CD14-positive monocyte (primary cell): ENCODE measurements at regions not wholly inside any gene's neighbourhood (a gene's known extent, or its start where the extent isn't known, plus 50 kb on each side); places are given as distances from the start of the nearest gene placed in this dataset.

ENCODE experiments used
- DNase-seq, 3 donors: peaks; one replicate each; pipeline ENCODE4 v3.0.0-alpha.2; 2011 to 2022
- H2AFZ ChIP-seq: 2 replicates; pipeline ENCODE4 v1.6.0; 2012; ENCODE audit warnings: mild to moderate bottlenecking, low read depth, low read length, inconsistent platforms; ENCODE audit not compliant: insufficient read depth, poor library complexity, severe bottlenecking
- H3K27ac ChIP-seq, 2 donors: 1 replicate in 1 of 2; 2 replicates in 1 of 2; pipeline ENCODE4 v1.5.1; 2012 to 2013; ENCODE audit warnings: low read length in 2 of 2, control low read depth in 1 of 2, inconsistent platforms in 1 of 2, low read depth in 1 of 2, mild to moderate bottlenecking in 1 of 2
- H3K27me3 ChIP-seq, 2 donors: one replicate each; pipeline versions ENCODE4 v1.6.0 to v1.6.1; 2011 to 2013; ENCODE audit warnings: low read length in 2 of 2; ENCODE audit not compliant: control insufficient read depth in 2 of 2, insufficient read depth in 2 of 2
- H3K36me3 ChIP-seq, 2 donors: replicated peaks in 1 of 2; 1 replicate in 1 of 2; 2 replicates in 1 of 2; pipeline versions ENCODE4 v1.5.1 to v1.6.1; 2012 to 2013; ENCODE audit warnings: low read length in 2 of 2, control low read depth in 1 of 2, inconsistent platforms in 1 of 2, mild to moderate bottlenecking in 1 of 2; ENCODE audit not compliant: insufficient read depth in 2 of 2, control insufficient read depth in 1 of 2
- H3K4me1 ChIP-seq, 2 donors: 1 replicate in 1 of 2; 2 replicates in 1 of 2; pipeline versions ENCODE4 v1.5.1 to v1.6.1; 2012 to 2013; ENCODE audit warnings: low read length in 2 of 2, control low read depth in 1 of 2, inconsistent platforms in 1 of 2, mild to moderate bottlenecking in 1 of 2, moderate library complexity in 1 of 2; ENCODE audit not compliant: insufficient read depth in 2 of 2, control insufficient read depth in 1 of 2
- H3K4me2 ChIP-seq: replicated peaks from 2 replicates; pipeline ENCODE3; 2012; ENCODE audit warnings: low read length, moderate library complexity, mild to moderate bottlenecking; ENCODE audit not compliant: poor library complexity, severe bottlenecking; ENCODE audit errors: extremely low read depth
- H3K4me3 ChIP-seq, 3 experiments: fragments of 200-600 bp in 1 of 3; sonication (generic) in 1 of 3; replicated peaks in 1 of 3; 1 replicate in 2 of 3; 2 replicates in 1 of 3; pipeline ENCODE4 v1.5.1; 2011 to 2013; ENCODE audit warnings: low read length in 3 of 3, mild to moderate bottlenecking in 3 of 3, control low read depth in 2 of 3, low read depth in 2 of 3, inconsistent platforms in 1 of 3, moderate library complexity in 1 of 3
- H3K79me2 ChIP-seq: 2 replicates; pipeline ENCODE4 v1.6.0; 2012; ENCODE audit warnings: mild to moderate bottlenecking, control low read depth, inconsistent platforms, low read length, moderate library complexity; ENCODE audit not compliant: insufficient read depth
- H3K9ac ChIP-seq: 2 replicates; pipeline ENCODE4 v1.6.0; 2017; ENCODE audit warnings: low read length, mild to moderate bottlenecking; ENCODE audit not compliant: insufficient read depth, poor library complexity, severe bottlenecking
- H3K9me3 ChIP-seq, 2 donors: replicated peaks in 1 of 2; 1 replicate in 1 of 2; 2 replicates in 1 of 2; pipeline versions ENCODE4 v1.5.1 to v1.6.1; 2012 to 2013; ENCODE audit warnings: low read length in 2 of 2, control low read depth in 1 of 2; ENCODE audit not compliant: control insufficient read depth in 1 of 2, insufficient read depth in 1 of 2
- H4K20me1 ChIP-seq: 2 replicates; pipeline ENCODE4 v1.6.0; 2012; ENCODE audit warnings: mild to moderate bottlenecking, low read length, control low read depth, moderate library complexity; ENCODE audit not compliant: insufficient read depth
- H3K27ac Mint-ChIP-seq, 7 donors: one replicate each; pipeline ENCODE4 v1.8.0; 2020; ENCODE audit warnings: mild to moderate bottlenecking in 7 of 7, mixed read lengths in 7 of 7, moderate library complexity in 6 of 7, inconsistent platforms in 2 of 7
- H3K27me3 Mint-ChIP-seq, 3 donors: one replicate each; pipeline ENCODE4 v1.8.0; 2021 to 2022; ENCODE audit warnings: low read depth in 3 of 3, mild to moderate bottlenecking in 3 of 3, mixed read lengths in 3 of 3, moderate library complexity in 3 of 3, inconsistent platforms in 1 of 3
- H3K36me3 Mint-ChIP-seq, 2 donors: one replicate each; pipeline ENCODE4 v1.8.0; 2020; ENCODE audit warnings: mixed read lengths in 2 of 2, inconsistent platforms in 1 of 2, mild to moderate bottlenecking in 1 of 2
- H3K4me1 Mint-ChIP-seq: one replicate; pipeline ENCODE4 v1.8.0; 2020; ENCODE audit warnings: mild to moderate bottlenecking, mixed read lengths
- H3K4me3 Mint-ChIP-seq, 2 donors: one replicate each; pipeline ENCODE4 v1.8.0; 2020; ENCODE audit warnings: mild to moderate bottlenecking in 2 of 2, mixed read lengths in 2 of 2, moderate library complexity in 1 of 2
- H3K9me3 Mint-ChIP-seq, 7 donors: one replicate each; pipeline ENCODE4 v1.8.0; 2020 to 2022; ENCODE audit warnings: mixed read lengths in 7 of 7, mild to moderate bottlenecking in 6 of 7, moderate library complexity in 6 of 7, inconsistent platforms in 2 of 7
- WGBS: methylation state at CpG from one replicate; pipeline ENCODE4 v1.1.5; 2013; ENCODE audit warnings: missing lambda C conversion rate; ENCODE audit not compliant: insufficient coverage; 5-methylcytosine and 5-hydroxymethylcytosine counted together
- intact Hi-C, 2 donors: fragments of 100-400 bp; cut with micrococcal nuclease; formaldehyde crosslinking; loops; one replicate each; pipeline versions ENCODE4 v1.15.0 to v1.15.1; 2023
- TF ChIP-seq, protein P1 (sequence below): fragments of 200-600 bp; IDR thresholded peaks from one replicate; pipeline ENCODE4 v1.8.0; 2022; ENCODE audit warnings: antibody characterized with exemption, mild to moderate bottlenecking

DNA sequence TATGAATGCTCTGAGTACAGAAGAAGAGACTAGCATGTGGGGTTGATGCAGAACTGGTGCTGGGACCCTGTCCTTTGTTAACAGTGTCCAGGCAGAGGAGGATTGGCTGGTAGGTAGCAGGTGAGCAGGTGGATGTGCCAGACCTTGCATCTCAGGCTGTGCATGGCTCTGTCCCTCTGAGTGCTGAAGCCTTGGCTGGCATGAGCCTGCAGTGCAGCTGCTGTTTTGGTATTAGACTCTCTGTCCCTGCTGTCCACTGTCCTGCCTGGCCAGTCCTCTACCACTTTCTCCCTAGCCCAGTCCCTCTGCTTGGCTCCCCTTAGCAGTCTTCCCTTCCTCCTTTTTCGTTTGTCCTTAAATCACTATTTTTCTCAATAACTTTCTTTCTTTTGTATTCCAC lies 213.6 kb upstream of the ZBED5 start:
- DNase-seq, result no peak
- intact Hi-C loops, result no loop called here
- H3K27me3 Mint-ChIP-seq, result peaks cover 0 to 7% (median 1%) of the 10 kb centered on the region in 3 donors
- H3K4me3 Mint-ChIP-seq, result no peak overlapping the region
- Histone ChIP-seq H3K4me3 (no peak overlapping the region), H3K4me2 (no peak overlapping the region), H3K27ac (no peak overlapping the region), H2AFZ (no peak overlapping the region), H3K36me3 (no peaks in the 10 kb centered on the region), H3K27me3 (no peaks in the 10 kb centered on the region), H3K4me1 (no peaks in the 10 kb centered on the region), H4K20me1 (no peaks in the 10 kb centered on the region), H3K9me3 (no peaks in the 10 kb centered on the region), H3K9ac (no peak overlapping the region), H3K79me2 (no peaks in the 10 kb centered on the region)
- H3K27ac Mint-ChIP-seq, result no peak overlapping the region
- peaks cover 0 to 3% (median 0%) of the 10 kb centered on the region in 7 donors for H3K9me3 Mint-ChIP-seq
- no peaks in the 10 kb centered on the region for H3K4me1 Mint-ChIP-seq
- TF ChIP-seq, protein P1, sequence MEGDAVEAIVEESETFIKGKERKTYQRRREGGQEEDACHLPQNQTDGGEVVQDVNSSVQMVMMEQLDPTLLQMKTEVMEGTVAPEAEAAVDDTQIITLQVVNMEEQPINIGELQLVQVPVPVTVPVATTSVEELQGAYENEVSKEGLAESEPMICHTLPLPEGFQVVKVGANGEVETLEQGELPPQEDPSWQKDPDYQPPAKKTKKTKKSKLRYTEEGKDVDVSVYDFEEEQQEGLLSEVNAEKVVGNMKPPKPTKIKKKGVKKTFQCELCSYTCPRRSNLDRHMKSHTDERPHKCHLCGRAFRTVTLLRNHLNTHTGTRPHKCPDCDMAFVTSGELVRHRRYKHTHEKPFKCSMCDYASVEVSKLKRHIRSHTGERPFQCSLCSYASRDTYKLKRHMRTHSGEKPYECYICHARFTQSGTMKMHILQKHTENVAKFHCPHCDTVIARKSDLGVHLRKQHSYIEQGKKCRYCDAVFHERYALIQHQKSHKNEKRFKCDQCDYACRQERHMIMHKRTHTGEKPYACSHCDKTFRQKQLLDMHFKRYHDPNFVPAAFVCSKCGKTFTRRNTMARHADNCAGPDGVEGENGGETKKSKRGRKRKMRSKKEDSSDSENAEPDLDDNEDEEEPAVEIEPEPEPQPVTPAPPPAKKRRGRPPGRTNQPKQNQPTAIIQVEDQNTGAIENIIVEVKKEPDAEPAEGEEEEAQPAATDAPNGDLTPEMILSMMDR, result no peak
- WGBS, result 60% methylated on average over 1 of the region's 1 CpG
- H3K36me3 Mint-ChIP-seq, result no peaks in the 10 kb centered on the region

DNA sequence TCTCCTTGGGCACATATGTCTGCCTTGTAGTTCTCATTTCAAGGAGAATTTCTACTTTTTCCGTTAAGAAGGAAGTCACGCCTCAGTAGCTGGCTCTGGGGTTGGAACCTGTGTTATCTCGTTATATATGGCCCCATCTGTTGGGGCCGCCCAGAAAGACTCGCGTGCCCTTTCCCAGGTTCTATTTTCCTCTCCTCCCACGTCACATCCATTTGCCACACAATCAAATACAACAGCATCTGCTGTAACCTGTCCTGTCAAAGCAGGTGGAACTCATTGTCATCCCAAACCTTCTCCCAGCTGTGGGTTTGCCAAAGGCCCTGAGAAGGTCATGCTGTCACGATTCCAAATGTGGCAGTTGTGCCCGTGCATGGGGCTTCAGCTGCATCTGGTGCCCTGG lies 213.1 kb upstream of the ZBED5 start:
- no peak for DNase-seq
- H3K4me3 Mint-ChIP-seq, result no peak overlapping the region
- Histone ChIP-seq H3K27me3 (no peaks in the 10 kb centered on the region), H2AFZ (no peak overlapping the region), H4K20me1 (no peaks in the 10 kb centered on the region), H3K4me2 (no peak overlapping the region), H3K36me3 (no peaks in the 10 kb centered on the region), H3K9ac (no peak overlapping the region), H3K4me3 (no peak overlapping the region), H3K27ac (no peak overlapping the region), H3K79me2 (no peaks in the 10 kb centered on the region), H3K4me1 (no peaks in the 10 kb centered on the region), H3K9me3 (no peaks in the 10 kb centered on the region)
- no peaks in the 10 kb centered on the region for H3K36me3 Mint-ChIP-seq
- 88% methylated on average over 9 of the region's 9 CpGs for WGBS
- H3K9me3 Mint-ChIP-seq, result peaks cover 0 to 3% (median 0%) of the 10 kb centered on the region in 7 donors
- peaks cover 0 to 7% (median 1%) of the 10 kb centered on the region in 3 donors for H3K27me3 Mint-ChIP-seq
- intact Hi-C loops, result no loop called here
- TF ChIP-seq, protein P1, result no peak
- no peak overlapping the region for H3K27ac Mint-ChIP-seq
- no peaks in the 10 kb centered on the region for H3K4me1 Mint-ChIP-seq
